IPS-15b (cell line): ENCODE measurements at regions not wholly inside any gene's neighbourhood (a gene's known extent, or its start where the extent isn't known, plus 50 kb on each side); places are given as distances from the start of the nearest gene placed in this dataset.

Source experiments
- H3K27me3 ChIP-seq: one replicate; pipeline ENCODE4 v1.6.1; 2013; ENCODE audit warnings: low read length; ENCODE audit not compliant: control insufficient read depth, insufficient read depth
- H3K36me3 ChIP-seq: one replicate; pipeline ENCODE4 v1.6.1; 2013; ENCODE audit warnings: low read length; ENCODE audit not compliant: control insufficient read depth, insufficient read depth
- H3K4me1 ChIP-seq: one replicate; pipeline ENCODE4 v1.6.1; 2013; ENCODE audit warnings: mild to moderate bottlenecking, low read length; ENCODE audit not compliant: control insufficient read depth, insufficient read depth
- H3K4me3 ChIP-seq: one replicate; pipeline ENCODE4 v1.5.1; 2013; ENCODE audit warnings: low read depth, low read length
- H3K9ac ChIP-seq: one replicate; pipeline ENCODE4 v1.6.1; 2013; ENCODE audit warnings: low read depth, mild to moderate bottlenecking, low read length
- H3K9me3 ChIP-seq: one replicate; pipeline ENCODE4 v1.6.1; 2013; ENCODE audit warnings: mild to moderate bottlenecking, low read length; ENCODE audit not compliant: control insufficient read depth, insufficient read depth

DNA sequence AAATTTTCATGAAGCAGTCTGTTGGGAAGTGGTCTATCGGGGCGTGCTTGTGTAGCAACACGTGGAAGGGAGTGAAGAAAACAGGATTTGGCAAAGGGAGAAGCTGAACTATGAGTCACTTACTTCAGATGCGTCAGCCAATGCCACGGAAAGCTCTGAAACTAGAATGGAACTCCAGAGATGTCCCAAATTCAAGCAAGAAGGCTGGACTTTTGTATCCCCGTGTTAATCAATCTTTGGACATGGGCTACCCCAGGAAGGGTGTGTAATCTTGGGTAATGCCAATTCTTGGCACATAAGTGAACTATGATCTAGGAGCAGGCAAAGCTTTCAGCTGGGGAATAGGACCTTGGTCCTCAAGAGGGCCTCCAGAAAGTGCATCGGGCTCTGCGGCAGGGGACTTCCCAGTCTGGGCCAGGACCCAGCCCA is 102.6 kb downstream of the ADSS2 start:
- Histone ChIP-seq H3K4me1 (peaks cover 12% of the 10 kb centered on the region), H3K9me3 (no peaks in the 10 kb centered on the region), H3K36me3 (no peaks in the 10 kb centered on the region), H3K27me3 (no peaks in the 10 kb centered on the region), H3K9ac (no peak overlapping the region), H3K4me3 (no peak overlapping the region)

DNA sequence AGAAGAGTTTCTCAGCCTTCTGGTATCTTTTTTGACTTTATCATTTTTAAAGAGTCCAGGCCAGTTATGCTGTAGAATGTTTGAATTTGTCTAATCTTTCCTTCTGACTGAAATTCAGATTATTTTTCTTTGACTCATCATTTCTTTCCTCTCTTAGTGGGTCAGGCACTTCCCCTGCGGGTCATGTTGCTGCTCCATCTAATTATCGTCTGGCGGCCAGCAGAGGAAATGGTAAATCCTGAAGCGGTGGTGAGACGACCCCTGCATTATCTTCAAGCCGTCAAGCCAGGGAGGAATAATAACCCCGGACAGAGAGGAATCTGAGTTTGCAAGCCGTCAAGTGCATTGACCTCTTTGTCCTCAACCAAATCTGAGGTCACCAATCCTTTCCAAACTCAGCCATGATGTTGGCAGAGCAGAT is 102.1 kb downstream of the ADSS2 start:
- Histone ChIP-seq H3K36me3 (no peaks in the 10 kb centered on the region), H3K4me1 (peaks cover 12% of the 10 kb centered on the region), H3K9ac (no peak overlapping the region), H3K4me3 (no peak overlapping the region), H3K9me3 (no peaks in the 10 kb centered on the region), H3K27me3 (no peaks in the 10 kb centered on the region)

GRCh38 chr1:244350027-244350426 is 101.7 kb downstream of the ADSS2 start:
- Histone ChIP-seq H3K9ac (no peak overlapping the region), H3K4me1 (peaks cover 12% of the 10 kb centered on the region), H3K4me3 (no peak overlapping the region), H3K9me3 (no peaks in the 10 kb centered on the region), H3K36me3 (no peaks in the 10 kb centered on the region), H3K27me3 (no peaks in the 10 kb centered on the region)

DNA sequence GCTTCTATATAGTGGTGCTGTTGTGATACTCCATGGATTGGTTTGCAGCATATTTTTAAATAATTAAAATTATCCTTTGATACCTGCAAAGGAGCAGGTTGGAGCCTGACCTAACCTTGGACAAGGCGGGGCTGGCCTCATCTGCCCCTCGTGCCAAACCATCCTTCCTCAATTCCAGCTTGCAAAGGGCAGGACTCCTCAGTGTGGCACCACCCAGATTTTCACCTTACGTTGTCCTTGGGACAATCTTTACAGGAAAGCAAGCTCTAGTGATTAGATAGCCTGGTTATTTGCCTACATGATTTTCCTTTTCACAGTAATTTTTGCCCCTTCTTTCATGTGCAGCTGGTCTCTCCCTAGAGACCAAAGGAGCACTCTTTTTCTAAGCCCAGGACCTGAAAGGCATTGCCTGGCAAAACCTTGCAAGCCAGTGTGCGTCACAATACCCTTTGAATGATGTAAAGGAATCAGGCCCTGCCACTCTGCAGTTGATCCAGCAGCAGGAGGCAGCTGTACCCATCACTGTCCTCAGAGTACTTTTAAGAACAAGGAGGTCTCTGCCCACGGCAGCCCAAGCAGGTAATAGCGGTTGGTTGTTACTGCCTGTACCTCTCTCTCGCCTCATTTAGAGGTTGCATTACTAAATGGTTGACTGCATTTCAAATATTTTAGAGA is 99.4 kb downstream of the ADSS2 start:
- H3K4me3 ChIP-seq = no peak overlapping the region
- no peaks in the 10 kb centered on the region for H3K27me3 ChIP-seq
- peaks cover 12% of the 10 kb centered on the region for H3K4me1 ChIP-seq
- no peak overlapping the region for H3K9ac ChIP-seq
- H3K36me3 ChIP-seq = no peaks in the 10 kb centered on the region
- H3K9me3 ChIP-seq = no peaks in the 10 kb centered on the region

DNA sequence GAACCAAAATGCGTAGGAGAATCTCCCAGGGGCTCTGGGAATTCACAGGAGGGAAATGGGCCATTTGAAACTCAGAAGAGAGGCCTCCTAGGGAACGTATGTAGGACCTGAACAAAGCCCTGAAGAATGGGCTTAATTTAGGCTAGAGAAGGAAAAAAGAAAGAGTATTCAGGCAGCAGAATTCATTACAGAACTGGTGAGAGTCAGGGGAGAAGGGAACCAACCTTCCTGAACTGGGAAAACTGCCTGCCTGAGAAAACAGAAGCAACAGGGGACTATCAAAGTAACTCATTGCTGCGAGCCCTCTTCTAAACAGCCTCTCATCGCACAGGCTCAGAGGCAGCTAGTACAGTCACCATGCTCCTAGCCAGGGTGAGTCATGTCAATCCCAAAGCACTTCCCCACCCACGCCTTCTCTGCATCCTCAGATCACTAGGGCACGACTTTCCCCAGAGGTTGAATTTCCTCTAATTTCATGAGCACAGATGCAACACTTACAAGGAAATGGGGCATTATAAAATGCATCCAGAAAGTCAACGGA is 98.1 kb downstream of the ADSS2 start:
- Histone ChIP-seq H3K9me3 (no peaks in the 10 kb centered on the region), H3K4me3 (no peak overlapping the region), H3K4me1 (peaks cover 12% of the 10 kb centered on the region), H3K27me3 (no peaks in the 10 kb centered on the region), H3K9ac (no peak overlapping the region), H3K36me3 (no peaks in the 10 kb centered on the region)

DNA sequence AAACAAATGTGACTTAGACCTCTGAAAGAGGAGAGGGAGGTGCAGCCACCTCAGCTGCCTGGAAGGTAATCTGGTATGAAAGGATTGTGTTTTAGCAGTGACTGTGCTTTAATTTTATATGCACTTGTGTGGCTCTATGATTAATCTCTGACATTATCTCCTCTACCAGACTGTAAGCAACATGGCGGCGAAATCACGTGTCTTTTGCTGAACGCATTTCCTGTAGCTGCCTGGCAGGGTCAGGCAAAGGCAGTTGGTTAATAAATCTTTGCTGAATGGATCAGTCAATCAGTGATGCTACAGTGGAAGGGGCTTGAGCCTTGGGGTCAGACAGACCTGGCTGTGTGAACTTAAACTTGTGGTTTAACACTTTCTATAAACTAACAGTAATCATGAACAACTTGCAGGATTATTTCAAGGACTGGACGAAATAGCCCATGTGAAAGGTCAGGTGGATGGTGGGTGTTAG is 96.9 kb downstream of the ADSS2 start:
- Histone ChIP-seq H3K9me3 (no peaks in the 10 kb centered on the region), H3K27me3 (no peaks in the 10 kb centered on the region), H3K4me1 (peaks cover 12% of the 10 kb centered on the region), H3K36me3 (no peaks in the 10 kb centered on the region), H3K9ac (no peak overlapping the region), H3K4me3 (no peak overlapping the region)

DNA sequence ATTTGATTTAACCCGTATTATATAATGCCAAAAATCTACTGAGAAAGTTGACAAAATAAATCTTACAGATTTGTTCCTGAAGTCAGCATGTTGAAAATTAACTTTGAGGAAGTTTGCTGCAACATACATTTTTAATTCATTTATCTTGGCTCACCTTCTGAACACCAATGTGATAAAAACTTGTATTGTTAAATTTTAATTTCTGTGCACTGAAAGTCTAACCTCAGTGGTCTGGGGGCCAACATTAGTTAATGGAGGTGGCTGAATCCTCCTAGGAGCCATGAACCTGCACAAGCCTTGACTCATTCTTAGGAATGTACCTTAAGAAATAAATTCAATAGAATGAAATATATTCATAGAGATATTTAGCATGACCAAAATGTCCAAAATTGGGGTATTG is 95.3 kb downstream of the ADSS2 start:
- Histone ChIP-seq H3K27me3 (no peaks in the 10 kb centered on the region), H3K4me1 (peaks cover 15% of the 10 kb centered on the region), H3K9me3 (no peaks in the 10 kb centered on the region), H3K36me3 (no peaks in the 10 kb centered on the region), H3K4me3 (no peak overlapping the region), H3K9ac (no peak overlapping the region)
